GM23338 (cell line): ENCODE measurements at regions not wholly inside any gene's neighbourhood (a gene's known extent, or its start where the extent isn't known, plus 50 kb on each side); places are given as distances from the start of the nearest gene placed in this dataset.

Experiments
- CREB1 ChIP-seq: fragments of 250-450 bp; sonication (Bioruptor Pico); IDR thresholded peaks from 2 replicates; pipeline ENCODE4 v1.5.0; 2020; ENCODE audit warnings: low read depth, mild to moderate bottlenecking, moderate library complexity
- CTCF ChIP-seq, 2 experiments: fragments of 200-600 bp in 1 of 2; sonication (generic) in 1 of 2; conservative IDR thresholded peaks; 2 replicates each; pipeline versions ENCODE4 v1.5.1 to v1.6.1; 2016 to 2017; ENCODE audit warnings: antibody characterized with exemption in 2 of 2, low read depth in 2 of 2, mild to moderate bottlenecking in 2 of 2, moderate library complexity in 1 of 2
- EZH2 ChIP-seq: fragments of 200-600 bp; sonication (generic); IDR thresholded peaks from one replicate; pipeline ENCODE4 v1.8.0; 2017; ENCODE audit warnings: antibody characterized with exemption, mild to moderate bottlenecking, low read depth; ENCODE audit not compliant: unreplicated experiment
- EZH2phosphoT487 ChIP-seq: fragments of 200-600 bp; sonication (generic); IDR thresholded peaks from one replicate; pipeline ENCODE4 v1.8.1; 2018; ENCODE audit warnings: antibody characterized with exemption; ENCODE audit not compliant: unreplicated experiment
- TF ChIP-seq, protein P1 (sequence below): IDR thresholded peaks from one replicate; pipeline ENCODE4 v1.6.1; 2018; ENCODE audit warnings: antibody characterized with exemption; ENCODE audit not compliant: unreplicated experiment

GRCh38 chr15:61794881-61795280 lies 265.4 kb downstream of the VPS13C start:
- no peak for TF ChIP-seq CTCF (conservative IDR thresholded peaks at IDR 0.05; ENCODE audit: low read depth in 2 of 2)
- no peak for TF ChIP-seq EZH2phosphoT487
- no peak for TF ChIP-seq EZH2
- no peak for TF ChIP-seq CREB1 (CRISPR knock-in tag)
- TF ChIP-seq, protein P1, sequence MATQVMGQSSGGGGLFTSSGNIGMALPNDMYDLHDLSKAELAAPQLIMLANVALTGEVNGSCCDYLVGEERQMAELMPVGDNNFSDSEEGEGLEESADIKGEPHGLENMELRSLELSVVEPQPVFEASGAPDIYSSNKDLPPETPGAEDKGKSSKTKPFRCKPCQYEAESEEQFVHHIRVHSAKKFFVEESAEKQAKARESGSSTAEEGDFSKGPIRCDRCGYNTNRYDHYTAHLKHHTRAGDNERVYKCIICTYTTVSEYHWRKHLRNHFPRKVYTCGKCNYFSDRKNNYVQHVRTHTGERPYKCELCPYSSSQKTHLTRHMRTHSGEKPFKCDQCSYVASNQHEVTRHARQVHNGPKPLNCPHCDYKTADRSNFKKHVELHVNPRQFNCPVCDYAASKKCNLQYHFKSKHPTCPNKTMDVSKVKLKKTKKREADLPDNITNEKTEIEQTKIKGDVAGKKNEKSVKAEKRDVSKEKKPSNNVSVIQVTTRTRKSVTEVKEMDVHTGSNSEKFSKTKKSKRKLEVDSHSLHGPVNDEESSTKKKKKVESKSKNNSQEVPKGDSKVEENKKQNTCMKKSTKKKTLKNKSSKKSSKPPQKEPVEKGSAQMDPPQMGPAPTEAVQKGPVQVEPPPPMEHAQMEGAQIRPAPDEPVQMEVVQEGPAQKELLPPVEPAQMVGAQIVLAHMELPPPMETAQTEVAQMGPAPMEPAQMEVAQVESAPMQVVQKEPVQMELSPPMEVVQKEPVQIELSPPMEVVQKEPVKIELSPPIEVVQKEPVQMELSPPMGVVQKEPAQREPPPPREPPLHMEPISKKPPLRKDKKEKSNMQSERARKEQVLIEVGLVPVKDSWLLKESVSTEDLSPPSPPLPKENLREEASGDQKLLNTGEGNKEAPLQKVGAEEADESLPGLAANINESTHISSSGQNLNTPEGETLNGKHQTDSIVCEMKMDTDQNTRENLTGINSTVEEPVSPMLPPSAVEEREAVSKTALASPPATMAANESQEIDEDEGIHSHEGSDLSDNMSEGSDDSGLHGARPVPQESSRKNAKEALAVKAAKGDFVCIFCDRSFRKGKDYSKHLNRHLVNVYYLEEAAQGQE, result no peak
